Endothelial cell of umbilical vein (primary cell): ENCODE measurements at regions not wholly inside any gene's neighbourhood (a gene's known extent, or its start where the extent isn't known, plus 50 kb on each side); places are given as distances from the start of the nearest gene placed in this dataset.

Experiments
- BruUV-seq: library from RNA; stranded (reverse); fragments of 400-500 nt; replicated peaks from 2 replicates; lab custom pipeline; 2021; lab: Mats Ljungman, UMichigan
- CTCF ChIA-PET: fragments of 300-600, 350-600 bp; sonication (Branson Sonifier 250); formaldehyde crosslinking; loops from one replicate; lab custom pipeline; 2021; ENCODE audit warnings: antibody characterized with exemption, inconsistent platforms; lab: Charles Lee
- POLR2A ChIA-PET: fragments of 300-600, 350-600 bp; sonication (Branson Sonifier 250); formaldehyde crosslinking; loops from one replicate; lab custom pipeline; 2021; ENCODE audit warnings: antibody characterized with exemption, inconsistent platforms; lab: Charles Lee
- DNase-seq: peaks from one replicate; pipeline ENCODE4 v3.0.0-alpha.2; 2011; ENCODE audit warnings: low read depth, low spot score
- FAIRE-seq: peaks from 2 replicates; lab custom pipeline; 2011; peaks lifted over from hg19 to GRCh38; lab: Jason Lieb, UNC
- H2AFZ ChIP-seq: 2 replicates; pipeline ENCODE4 v1.6.0; 2012; ENCODE audit warnings: low read depth, low read length, control low read depth, inconsistent platforms
- H3K27ac ChIP-seq: 2 replicates; pipeline ENCODE4 v1.5.1; 2011; ENCODE audit warnings: low read depth, mild to moderate bottlenecking, control low read depth, low read length, moderate library complexity; ENCODE audit not compliant: insufficient read depth
- H3K27me3 ChIP-seq, 2 experiments: 2 replicates each; pipeline versions ENCODE4 v1.6.0 to v1.6.1; 2011; ENCODE audit warnings: low read length in 2 of 2, mixed read lengths in 1 of 2; ENCODE audit not compliant: control insufficient read depth in 2 of 2, insufficient read depth in 2 of 2
- H3K36me3 ChIP-seq, 2 experiments: 2 replicates in 1 of 2; 3 replicates in 1 of 2; pipeline ENCODE4 v1.5.1; 2011; ENCODE audit warnings: low read length in 2 of 2, mild to moderate bottlenecking in 1 of 2, moderate library complexity in 1 of 2; ENCODE audit not compliant: control insufficient read depth in 2 of 2, insufficient read depth in 2 of 2; ENCODE audit errors: extremely low read depth in 1 of 2
- H3K4me1 ChIP-seq: 3 replicates; pipeline ENCODE4 v1.5.1; 2011; ENCODE audit warnings: mild to moderate bottlenecking, low read length; ENCODE audit not compliant: control insufficient read depth, insufficient read depth; ENCODE audit errors: extremely low read depth
- H3K4me2 ChIP-seq: 2 replicates; pipeline ENCODE4 v1.6.1; 2011; ENCODE audit warnings: low read length, control low read depth, mixed read lengths; ENCODE audit not compliant: insufficient read depth
- H3K4me3 ChIP-seq, 3 experiments: fragments of 200-600 bp in 1 of 3; sonication (generic), shearing (Covaris generic) in 1 of 3; replicated peaks in 1 of 3; 2 replicates each; pipeline ENCODE4 v1.5.1; 2011 to 2016; ENCODE audit warnings: control low read depth in 3 of 3, low read length in 3 of 3, mild to moderate bottlenecking in 2 of 3, inconsistent platforms in 1 of 3, low read depth in 1 of 3, moderate library complexity in 1 of 3; ENCODE audit not compliant: insufficient read depth in 1 of 3
- H3K79me2 ChIP-seq: 2 replicates; pipeline ENCODE4 v1.6.0; 2012; ENCODE audit warnings: low read length, inconsistent platforms; ENCODE audit not compliant: control insufficient read depth, insufficient read depth
- H3K9ac ChIP-seq: replicated peaks from 2 replicates; pipeline ENCODE3; 2011; ENCODE audit warnings: low read length, control low read depth; ENCODE audit not compliant: insufficient read depth; ENCODE audit errors: extremely low read depth
- H3K9me1 ChIP-seq: replicated peaks from 3 replicates; pipeline ENCODE4 v1.6.0; 2011; ENCODE audit warnings: mild to moderate bottlenecking, low read length; ENCODE audit not compliant: control insufficient read depth, insufficient read depth; ENCODE audit errors: extremely low read depth
- H3K9me3 ChIP-seq: replicated peaks from 2 replicates; pipeline ENCODE4 v1.5.1; 2012; ENCODE audit warnings: low read length, inconsistent platforms; ENCODE audit not compliant: control insufficient read depth, insufficient read depth
- H4K20me1 ChIP-seq: replicated peaks from 2 replicates; pipeline ENCODE3; 2011; ENCODE audit warnings: mild to moderate bottlenecking, low read length; ENCODE audit not compliant: control insufficient read depth, insufficient read depth; ENCODE audit errors: extremely low read depth
- CTCF ChIP-seq, 2 donors: IDR thresholded peaks; 1 replicate in 1 of 2; 2 replicates in 1 of 2; pipeline ENCODE4 v1.5.1; 2011; ENCODE audit warnings: low read length in 2 of 2, mild to moderate bottlenecking in 2 of 2, moderate library complexity in 2 of 2, control low read depth in 1 of 2, inconsistent platforms in 1 of 2, low read depth in 1 of 2; ENCODE audit not compliant: insufficient read depth in 1 of 2; ENCODE audit errors: extremely low read depth in 1 of 2
- EZH2 ChIP-seq: IDR thresholded peaks from 2 replicates; pipeline ENCODE4 v1.6.1; 2012; ENCODE audit warnings: borderline replicate concordance, low read depth, mild to moderate bottlenecking, moderate library complexity, low read length, inconsistent platforms; ENCODE audit not compliant: severe bottlenecking
- FOS ChIP-seq: IDR thresholded peaks from 2 replicates; pipeline ENCODE4 v1.6.1; 2011; ENCODE audit warnings: mild to moderate bottlenecking, low read length, moderate library complexity, borderline replicate concordance; ENCODE audit not compliant: insufficient read depth
- GATA2 ChIP-seq: IDR thresholded peaks from 2 replicates; pipeline ENCODE4 v1.7.0; 2011; ENCODE audit warnings: low read depth, mild to moderate bottlenecking, moderate library complexity, mixed read lengths, low read length; ENCODE audit not compliant: insufficient read length, insufficient read depth
- JUN ChIP-seq: IDR thresholded peaks from 2 replicates; pipeline ENCODE4 v1.6.1; 2011; ENCODE audit warnings: borderline replicate concordance, low read depth; ENCODE audit not compliant: insufficient read length, insufficient read depth
- MAX ChIP-seq: IDR thresholded peaks from 2 replicates; pipeline ENCODE4 v1.6.1; 2011; ENCODE audit not compliant: insufficient read depth, insufficient read length
- MYC ChIP-seq: IDR thresholded peaks from one replicate; pipeline ENCODE4 v1.6.1; 2011; ENCODE audit warnings: mild to moderate bottlenecking, low read depth, low read length
- POLR2A ChIP-seq: IDR thresholded peaks from 2 replicates; pipeline ENCODE4 v1.6.1; 2012; ENCODE audit warnings: low read depth, mild to moderate bottlenecking, control low read depth, low read length
- POLR2AphosphoS5 ChIP-seq: IDR thresholded peaks from 2 replicates; pipeline ENCODE4 v1.6.1; 2012; ENCODE audit warnings: low read depth, mild to moderate bottlenecking, control low read depth, low read length, moderate library complexity; ENCODE audit not compliant: insufficient read depth
- dilution Hi-C: fragments of 300-500 bp; cut with MboI; formaldehyde crosslinking; loops from one replicate; pipeline ENCODE4 v1.15.0; 2019; ENCODE audit warnings: low sequenced_read_pairs; ENCODE audit not compliant: extremely low pct_ligation_motif_present
- intact Hi-C: fragments of 100-400 bp; cut with micrococcal nuclease; formaldehyde crosslinking; loops from one replicate; pipeline ENCODE4 v1.10.0; 2022

- TF ChIP-seq MYC (no peak), POLR2A (no peak), POLR2AphosphoS5 (no peak), FOS (no peak), MAX (no peak)
- Histone ChIP-seq H3K4me3 (no peak overlapping the region), H3K9ac (no peak overlapping the region), H3K27me3 (no peaks in the 10 kb centered on the region), H3K4me1 (no peaks in the 10 kb centered on the region), H2AFZ (no peak overlapping the region), H3K4me2 (no peak overlapping the region), H3K36me3 (no peaks in the 10 kb centered on the region), H3K79me2 (no peaks in the 10 kb centered on the region), H3K9me3 (no peaks in the 10 kb centered on the region), H3K27ac (no peak overlapping the region), H4K20me1 (no peaks in the 10 kb centered on the region), H3K9me1 (no peaks in the 10 kb centered on the region)
- dilution Hi-C loops: no loop called here
- FAIRE-seq: no peak
- BruUV-seq: no TSS peak
- no peak for DNase-seq
- CTCF ChIA-PET: no interaction called here
- POLR2A ChIA-PET: no interaction called here
- intact Hi-C loops: no loop called here
Measured at GRCh38 chr1:168394858-168395257, 114.2 kb downstream of the TBX19 start.

GRCh38 chr1:168392958-168393549, 112.4 kb downstream of the TBX19 start:
- no peak for TF ChIP-seq POLR2AphosphoS5
- TF ChIP-seq EZH2: no peak
- no peak for TF ChIP-seq FOS
- TF ChIP-seq MAX: no peak
- TF ChIP-seq JUN: no peak
- TF ChIP-seq GATA2: no peak
- no peak for TF ChIP-seq POLR2A
- TF ChIP-seq MYC: no peak
- no peak for TF ChIP-seq CTCF (IDR thresholded peaks at IDR 0.05; ENCODE audit: extremely low read depth in 1 of 2, insufficient read depth in 1 of 2, low read depth in 1 of 2, low read length in 2 of 2)
- Histone ChIP-seq H3K9me3 (no peaks in the 10 kb centered on the region), H3K4me2 (no peak overlapping the region), H2AFZ (no peak overlapping the region), H4K20me1 (no peaks in the 10 kb centered on the region), H3K79me2 (no peaks in the 10 kb centered on the region), H3K9ac (no peak overlapping the region), H3K36me3 (no peaks in the 10 kb centered on the region), H3K27me3 (no peaks in the 10 kb centered on the region), H3K4me3 (no peak overlapping the region), H3K27ac (no peak overlapping the region), H3K9me1 (no peaks in the 10 kb centered on the region), H3K4me1 (no peaks in the 10 kb centered on the region)
- BruUV-seq: no TSS peak
- FAIRE-seq: no peak
- dilution Hi-C loops (no loop called here), intact Hi-C loops (no loop called here)
- ChIA-PET CTCF (interaction anchor here (1.5 kb wide), 1 partner anchor 50 kb away, joined by 5 read pairs; no protein-coding TSS in a partner anchor), POLR2A (no interaction called here)
- no peak for DNase-seq
